HG02852 (cell line): ENCODE measurements at regions not wholly inside any gene's neighbourhood (a gene's known extent, or its start where the extent isn't known, plus 50 kb on each side); places are given as distances from the start of the nearest gene placed in this dataset.

Experiments
- ATAC-seq: cut with Tn5 transposase; IDR thresholded peaks from one replicate; pipeline ENCODE4 v1.9.1; 2021; ENCODE audit warnings: mild to moderate bottlenecking, moderate library complexity; ENCODE audit not compliant: unreplicated experiment

DNA sequence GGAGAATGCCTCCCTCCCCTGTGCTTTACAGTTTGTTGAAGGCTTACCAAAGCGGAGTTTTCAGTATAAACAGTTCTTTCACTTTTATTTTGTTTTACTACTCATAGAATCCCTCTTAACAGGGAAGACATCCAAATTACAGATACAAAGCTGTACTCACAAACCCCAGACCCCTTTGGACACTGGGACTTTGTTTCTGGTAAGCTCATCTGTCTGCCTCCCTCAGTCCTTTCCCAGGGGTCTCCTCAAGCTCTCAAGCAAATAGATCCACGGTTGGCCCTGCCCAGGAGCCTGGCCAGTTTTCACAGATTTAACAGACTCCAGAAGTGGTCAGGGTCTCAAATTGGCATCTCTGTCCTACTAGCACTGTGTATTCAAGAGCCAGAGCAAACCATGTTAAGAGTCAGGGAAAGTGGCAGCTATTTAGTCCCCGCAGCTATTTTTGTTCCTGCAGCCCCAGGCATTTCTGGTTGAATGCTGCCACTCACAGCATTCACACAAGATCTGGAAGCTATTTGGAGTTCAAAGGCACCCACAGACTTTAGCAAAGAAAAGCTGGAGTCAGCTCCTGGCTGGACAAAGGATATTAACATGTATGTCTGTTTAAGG is 54.2 kb downstream of the TMEM100 start:
- ATAC-seq: no peak

DNA sequence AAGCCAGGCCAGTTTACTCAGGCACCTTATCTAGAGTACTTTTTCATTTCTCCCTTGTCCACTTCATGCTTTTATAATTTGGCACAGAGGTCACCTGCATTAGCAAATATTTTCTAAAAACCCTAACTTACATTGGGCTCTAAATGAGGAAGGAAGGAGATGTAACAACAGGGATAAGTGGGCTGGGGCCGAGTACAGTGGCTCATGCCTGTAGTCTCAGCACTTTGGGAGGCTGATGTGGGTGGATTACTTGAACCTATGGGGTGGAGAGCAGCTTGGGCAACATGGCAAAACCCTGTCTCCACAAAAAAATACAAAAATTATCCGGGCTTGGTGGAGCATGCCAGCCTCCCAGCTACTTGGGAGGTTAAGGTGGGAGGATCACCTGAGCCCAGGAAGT is 55.9 kb downstream of the TMEM100 start:
- ATAC-seq: no peak

DNA sequence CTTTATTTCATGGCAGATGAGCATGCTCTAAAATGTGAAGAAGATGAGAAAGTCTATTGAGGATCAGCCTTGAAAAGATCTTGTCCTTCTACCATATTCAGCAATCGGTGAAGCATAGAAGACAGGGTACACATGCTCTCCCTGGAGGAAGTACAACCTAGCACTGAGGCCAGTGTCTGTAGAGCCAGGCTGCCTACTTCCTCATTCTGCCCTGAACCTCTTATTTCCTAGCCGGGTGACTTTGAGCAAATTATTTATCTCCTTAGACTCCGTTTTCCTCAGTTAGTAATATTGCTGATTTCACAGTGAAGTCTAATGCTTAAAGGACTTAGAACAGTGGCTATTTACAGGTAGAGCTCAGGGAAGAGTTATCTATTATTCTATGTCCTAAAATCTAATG is 58.4 kb downstream of the TMEM100 start:
- ATAC-seq: peak; percentile 75

DNA sequence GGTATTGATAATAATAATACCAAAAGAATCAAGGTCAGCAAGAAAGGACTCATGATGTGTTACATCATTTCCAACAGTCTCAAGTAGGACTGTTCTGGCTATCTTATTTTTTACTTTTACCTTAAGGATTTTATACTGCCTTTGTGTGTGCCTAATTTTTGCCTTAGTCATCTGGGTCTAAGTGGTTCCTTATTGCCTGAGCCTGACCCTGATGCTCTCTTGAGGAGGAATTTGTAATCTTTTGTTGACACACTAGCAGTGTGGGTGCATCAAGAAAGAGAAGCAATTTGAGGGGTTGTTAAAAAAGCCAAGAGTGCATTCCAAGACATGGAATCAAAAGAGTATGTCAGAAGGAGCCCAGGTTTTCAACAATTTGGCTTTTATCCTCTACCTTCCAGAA is 59.3 kb downstream of the TMEM100 start:
- ATAC-seq: no peak

DNA sequence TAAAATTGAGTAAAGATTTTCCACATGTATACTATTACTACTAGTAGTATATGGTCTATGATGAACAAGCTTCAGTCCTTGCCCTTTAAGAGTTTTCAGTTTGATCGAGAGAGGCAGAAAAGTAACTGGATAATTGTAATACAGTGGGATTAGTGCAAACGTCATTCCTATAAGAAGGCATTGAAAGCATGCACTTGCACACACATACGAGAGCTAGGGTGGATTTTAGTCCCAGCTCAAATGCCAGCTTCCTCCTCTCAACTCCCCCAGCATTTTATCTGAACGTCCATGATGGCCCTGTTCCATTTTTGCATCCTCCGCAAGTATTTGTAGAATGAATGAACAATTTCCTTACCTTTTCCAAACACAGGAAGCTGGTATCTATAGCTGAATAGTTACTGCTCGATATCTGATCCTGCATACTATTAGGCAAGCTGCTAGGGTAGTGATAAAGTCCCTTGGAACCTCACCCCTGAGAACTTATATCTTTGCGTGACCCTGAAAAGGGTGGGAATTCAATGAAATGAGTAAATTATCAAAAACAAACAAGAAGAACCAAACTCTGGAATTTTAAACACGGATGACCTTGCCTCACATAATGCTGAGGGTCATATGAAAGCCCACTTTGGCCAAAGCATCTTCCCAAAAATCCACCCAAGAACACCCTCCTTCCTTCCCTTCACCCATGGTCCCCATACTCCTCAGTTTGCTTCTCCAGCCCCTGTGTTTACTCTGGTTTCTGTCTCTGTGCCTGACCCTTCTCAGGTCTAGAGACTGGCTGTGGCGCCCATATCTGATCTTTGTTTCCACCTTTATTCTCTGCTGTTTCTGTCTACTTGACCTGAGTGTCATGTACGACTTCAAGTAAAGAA is 60.5 kb downstream of the TMEM100 start:
- no peak for ATAC-seq

DNA sequence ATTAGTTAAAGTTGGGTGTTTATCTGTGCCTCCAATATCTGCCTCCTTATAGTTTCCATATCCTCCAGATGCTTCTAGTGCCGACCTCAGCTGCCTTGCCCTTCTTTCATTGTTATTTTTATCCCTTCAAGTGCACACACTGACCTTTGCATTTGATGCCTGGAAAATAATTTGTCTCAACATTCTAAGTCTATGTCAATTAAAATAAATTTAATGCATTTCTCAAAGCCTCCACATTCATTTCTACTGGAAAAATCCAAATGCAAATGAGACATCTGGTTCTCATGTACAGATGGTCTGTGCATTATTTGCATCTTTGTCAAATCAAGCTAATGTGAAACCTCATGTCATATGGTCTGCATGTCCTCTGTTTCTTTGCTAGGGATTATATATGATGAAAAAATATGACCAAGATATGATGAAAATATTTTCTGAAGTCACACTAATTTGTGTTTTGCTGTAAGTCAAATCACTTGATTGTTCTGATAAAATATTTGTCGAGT is 61.4 kb downstream of the TMEM100 start:
- ATAC-seq: no peak

DNA sequence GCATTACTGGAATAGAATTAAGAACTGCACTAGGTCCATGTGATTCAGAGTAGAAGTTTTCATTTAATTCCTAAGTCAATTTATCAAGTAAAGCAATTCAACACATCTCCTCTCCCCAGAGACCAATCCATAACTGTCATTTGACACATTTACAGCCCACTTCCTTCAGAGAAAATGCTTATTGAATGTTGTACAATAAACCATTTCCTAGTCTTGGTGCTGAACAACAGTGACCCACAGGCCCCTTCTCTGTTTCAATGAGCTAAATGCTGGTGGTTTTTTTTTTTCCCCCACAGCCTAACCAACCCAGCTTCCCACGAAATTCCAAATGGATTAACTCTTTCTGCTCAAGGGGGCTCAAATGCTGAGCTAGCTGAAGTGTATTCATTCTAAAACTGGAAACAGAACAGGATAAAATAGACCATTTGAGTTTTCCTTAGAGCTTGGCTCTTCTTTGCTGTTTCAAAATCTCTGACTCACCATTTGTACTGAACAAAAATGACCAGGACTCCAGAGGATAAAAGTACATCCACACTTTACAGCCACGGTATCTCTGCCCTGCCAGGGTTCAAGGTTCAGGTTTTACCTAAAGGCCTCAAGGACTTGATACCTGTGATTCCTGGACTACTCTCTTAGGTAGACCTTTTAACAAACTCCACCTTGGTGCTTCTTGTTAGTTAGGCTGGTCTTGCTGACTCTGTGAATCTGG is 62.3 kb downstream of the TMEM100 start:
- no peak for ATAC-seq

DNA sequence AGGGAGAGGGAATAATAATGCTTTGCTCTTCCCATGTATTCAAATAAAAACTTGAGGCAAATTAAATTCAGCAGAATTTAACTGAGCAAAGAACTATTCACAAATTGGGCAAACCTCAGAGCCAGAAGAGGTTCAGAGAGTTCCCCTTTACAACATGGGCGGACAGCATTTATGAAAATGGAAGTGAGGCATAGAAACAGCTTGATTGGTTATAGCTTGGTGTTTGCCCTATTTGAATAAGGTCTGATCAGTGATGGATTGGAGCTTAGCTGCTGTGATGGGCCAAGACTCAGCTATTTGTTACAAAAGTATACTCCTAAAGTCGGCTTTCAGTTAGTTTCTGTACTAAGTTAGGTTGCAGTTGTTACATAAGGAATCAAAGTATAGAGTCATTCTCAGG is 63.0 kb downstream of the TMEM100 start:
- ATAC-seq: no peak

DNA sequence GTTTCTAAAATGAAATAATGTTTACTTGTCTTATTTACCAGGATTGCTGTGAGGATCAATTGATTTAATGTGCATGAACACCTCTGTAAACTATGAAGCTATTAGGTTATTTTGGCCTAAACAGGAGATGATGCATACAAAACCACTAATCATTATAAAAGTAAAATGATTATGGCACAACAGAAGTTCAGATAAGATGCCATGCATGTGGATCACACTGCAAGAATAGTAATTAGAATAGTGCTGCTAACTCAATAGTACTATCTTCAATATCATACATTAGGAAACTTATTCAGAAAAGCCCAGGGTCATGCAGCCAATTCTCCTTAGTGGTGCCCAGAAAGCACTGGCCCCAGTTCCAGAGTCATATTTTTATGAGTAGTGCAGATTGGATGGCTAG is 66.9 kb downstream of the TMEM100 start:
- ATAC-seq: no peak

DNA sequence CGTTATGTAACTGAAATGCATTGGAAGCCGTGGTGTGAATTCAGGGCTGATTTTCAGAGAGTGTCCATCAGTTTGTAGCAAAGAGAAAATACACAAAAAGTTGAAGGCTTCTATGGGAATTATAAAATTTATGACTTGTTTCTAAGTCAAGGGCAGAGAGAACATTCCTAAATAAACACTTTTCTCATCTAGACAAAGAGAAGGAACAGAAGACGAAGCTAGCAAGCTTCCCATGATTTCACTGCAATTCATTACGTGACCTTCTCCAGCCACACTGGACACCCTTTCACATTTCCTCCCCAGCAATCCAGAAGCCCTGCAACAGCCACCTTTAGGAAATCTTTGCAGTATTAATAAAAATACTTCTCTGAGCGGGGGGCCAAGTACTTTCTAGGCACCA is 67.8 kb downstream of the TMEM100 start:
- no peak for ATAC-seq

DNA sequence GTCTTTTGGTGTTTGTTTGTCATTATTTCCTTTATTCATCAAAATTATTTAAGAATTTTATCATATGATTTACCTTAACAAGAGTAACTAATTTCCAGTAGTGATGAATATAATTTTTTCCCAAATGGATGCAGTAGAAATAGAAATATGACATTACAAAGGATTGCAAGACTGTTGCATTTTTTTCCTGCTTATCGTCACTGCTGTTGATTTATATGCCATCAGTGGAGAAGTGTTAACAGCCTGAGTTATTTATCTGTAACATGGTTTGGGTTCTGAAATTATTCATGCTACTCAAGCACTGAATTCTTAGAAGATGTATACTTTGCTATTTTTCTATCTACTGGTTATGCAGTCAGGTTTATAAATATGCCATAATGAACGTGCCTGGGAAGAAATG is 68.6 kb downstream of the TMEM100 start:
- ATAC-seq: no peak

DNA sequence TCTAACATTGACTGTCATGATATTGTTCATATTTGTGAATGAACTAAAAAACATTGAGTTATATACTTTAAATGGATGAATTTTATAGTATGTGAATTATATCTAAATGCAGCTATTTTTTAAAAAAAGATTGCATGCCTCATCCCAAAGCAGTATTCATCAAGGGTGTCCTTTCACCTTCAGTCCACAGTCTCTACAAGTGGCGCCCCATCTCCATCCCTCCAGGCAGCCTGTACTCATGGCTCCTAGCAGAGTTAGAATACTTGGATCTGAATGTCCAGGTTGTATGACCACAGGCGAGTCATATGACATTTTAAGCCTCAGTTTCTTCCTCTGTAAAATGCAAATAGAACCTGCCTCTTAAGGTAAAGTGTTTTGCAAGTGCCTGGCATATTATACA is 69.8 kb downstream of the TMEM100 start:
- ATAC-seq: no peak

DNA sequence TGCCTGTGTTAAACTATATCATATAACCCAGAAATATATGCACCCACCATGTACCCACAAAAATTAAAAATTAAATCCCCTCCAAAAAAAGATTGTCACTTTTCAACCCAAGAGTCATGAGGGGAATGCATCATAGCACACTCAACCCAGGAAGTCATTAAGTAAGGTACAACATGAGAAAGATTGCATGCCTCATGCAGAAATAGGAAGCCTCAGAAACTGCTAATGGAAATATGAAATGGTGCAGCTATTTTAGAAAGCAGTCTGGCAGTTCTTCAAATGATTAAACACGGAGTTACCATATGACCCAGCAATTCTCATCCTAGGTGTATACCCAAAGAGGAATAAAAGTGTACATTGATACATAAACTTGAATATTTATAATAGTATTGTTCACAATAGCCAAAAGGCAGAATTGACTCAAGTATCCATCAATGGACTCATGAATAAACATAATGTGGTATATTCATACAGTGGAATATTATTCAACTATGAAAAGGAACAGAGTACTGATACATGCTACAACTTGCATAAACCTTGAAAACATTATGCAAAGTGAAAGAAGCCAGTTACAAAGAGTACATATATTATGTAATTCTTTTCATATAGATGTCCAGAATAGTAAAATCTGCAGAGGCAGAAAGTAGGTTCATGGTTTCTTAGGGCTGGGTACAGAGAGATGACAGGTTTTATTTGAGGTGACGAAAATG is 70.4 kb downstream of the TMEM100 start:
- no peak for ATAC-seq

DNA sequence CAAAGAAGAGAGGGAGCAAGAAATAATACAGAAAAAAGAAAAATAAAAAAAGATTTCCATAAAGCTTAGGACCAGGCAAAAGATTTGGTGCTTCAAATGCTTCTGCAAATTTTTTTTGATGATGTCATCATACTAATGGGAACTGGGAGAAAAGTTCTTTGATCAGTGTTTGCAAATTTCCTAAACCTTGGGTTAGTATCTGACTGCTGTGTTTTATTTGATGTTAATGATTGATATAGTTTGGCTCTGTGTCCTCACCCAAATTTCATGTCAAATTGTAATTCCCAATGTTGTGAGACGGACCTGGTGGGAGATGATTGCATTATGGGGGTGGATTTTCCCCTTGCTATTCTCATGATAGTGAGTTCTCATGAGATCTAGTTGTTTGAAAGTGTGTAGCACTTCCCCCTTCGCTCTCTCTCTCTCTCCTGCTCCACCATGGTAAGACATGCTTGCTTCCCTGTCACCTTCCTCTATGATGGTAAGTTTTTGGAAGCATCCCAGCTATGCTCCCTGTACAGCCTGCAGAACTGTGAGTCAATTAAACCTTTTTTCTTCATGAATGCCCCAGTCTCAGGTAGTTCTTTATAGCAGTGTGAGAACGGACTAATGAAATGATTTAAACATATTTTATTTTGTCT is 72.6 kb downstream of the TMEM100 start:
- no peak for ATAC-seq

DNA sequence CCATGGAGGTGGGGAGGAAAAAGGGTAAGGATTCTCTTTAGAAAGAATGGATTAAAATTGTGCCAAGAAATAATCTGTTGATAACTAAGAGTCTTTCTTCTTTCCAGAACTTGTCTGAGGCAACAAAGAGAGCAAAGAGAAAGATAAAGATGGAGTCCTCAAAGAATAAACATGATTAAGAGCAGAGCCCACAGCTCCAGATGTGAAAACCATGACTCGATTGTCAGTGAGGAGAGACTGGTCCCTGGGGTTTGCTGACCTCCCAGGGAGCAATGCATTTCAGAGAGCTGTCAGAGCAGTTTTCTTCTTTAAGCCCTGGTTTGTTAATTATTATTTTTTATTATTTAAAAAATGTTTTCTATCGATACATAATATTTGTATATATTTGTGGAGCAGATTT is 74.6 kb downstream of the TMEM100 start:
- ATAC-seq: no peak

DNA sequence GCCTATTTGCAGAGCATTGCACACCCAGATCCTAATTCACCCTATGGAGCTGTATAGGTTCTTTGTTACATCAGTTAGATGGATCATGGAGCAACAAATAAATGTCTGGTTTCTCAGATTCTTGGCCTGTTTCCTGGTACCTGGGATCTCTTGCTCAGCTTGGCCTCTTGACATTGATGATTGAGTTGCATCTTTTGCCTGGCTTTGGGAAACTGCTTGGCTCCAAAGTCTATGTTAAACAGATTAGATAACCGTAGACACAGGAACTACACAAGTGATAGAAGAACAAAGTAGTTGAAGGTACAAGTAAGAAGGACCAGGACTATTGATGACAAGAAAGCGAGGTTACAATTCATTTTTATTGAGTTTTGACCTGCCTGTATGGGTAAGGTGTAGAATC is 77.3 kb downstream of the TMEM100 start:
- no peak for ATAC-seq

DNA sequence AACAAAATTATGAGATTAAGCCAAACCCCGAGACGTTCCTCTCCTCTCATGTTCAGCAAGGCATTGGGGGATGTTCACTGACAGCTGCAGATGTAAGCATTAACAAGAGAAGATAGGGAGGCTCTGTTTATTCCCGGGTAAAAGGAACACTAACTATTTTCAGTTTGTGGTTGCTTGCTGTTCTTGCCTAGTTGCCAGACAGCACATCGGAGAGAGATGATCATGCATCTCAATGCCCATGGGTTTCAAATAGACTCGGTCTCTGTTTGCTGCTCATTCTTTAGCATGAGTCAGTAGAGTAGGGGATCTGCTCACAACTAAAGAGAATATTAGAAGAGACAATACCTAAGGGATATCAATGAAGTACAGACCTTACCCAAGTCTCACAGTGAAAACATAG is 78.3 kb downstream of the TMEM100 start:
- no peak for ATAC-seq

DNA sequence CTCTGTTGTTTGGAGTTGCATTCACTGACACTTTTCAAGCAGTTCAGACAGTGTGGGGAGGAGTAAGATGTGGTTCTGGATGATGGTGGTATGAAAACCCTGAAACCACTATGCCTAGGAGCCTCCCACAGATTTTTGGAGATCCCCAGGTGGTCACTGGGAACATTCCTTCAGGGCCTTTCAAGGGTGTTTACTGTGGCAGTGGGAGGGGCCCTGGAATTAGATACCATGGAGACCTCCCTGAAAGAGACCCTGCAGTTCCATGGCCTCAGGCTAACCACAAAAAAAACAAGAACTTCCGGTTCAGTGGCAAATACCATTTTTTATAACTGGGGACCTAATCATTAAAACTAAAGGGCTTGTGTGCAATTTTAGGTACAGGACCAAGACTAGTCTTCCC is 79.9 kb downstream of the TMEM100 start:
- ATAC-seq: no peak

DNA sequence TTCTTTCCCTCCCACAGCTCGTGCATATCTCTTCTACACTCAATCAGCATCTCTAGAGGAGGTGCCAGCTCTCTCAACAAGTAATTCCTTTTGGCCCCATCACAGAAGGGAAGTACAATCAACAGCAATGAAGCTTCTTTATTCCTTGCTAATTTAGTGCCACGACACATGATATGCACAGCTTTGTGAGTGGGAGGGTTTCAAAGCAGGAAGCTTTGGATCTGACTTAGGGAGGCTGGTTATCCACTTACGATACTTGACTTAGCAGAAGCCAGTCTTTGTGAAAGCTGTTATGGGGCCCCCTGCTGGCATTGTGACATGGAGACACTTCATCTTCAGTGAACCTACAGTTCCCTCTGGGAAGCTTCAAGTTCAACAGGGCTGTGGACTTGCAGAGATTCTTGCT is 81.0 kb downstream of the TMEM100 start:
- no peak for ATAC-seq

DNA sequence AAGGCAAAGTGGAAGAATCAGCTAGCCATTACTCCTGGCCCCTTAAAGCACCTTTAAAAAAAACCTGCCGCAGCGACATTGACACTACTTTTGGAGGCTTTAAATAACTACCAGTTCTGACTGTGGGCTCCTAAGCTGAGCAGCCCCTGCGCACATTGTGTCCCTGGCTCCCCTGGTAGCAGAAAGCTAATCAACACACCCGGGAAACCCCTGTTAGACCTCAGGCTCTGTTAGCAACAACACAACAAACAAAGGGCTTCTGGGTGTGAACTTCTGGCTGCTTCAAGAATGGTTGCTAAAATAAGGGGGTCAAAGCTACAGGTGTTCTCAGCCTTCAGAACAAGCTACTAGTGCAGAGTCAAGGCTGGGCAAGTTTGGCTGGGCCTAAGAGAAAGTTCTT is 83.6 kb downstream of the TMEM100 start:
- no peak for ATAC-seq
